Ectodermal cell (in vitro differentiated cells): ENCODE measurements at regions not wholly inside any gene's neighbourhood (a gene's known extent, or its start where the extent isn't known, plus 50 kb on each side); places are given as distances from the start of the nearest gene placed in this dataset.

Source experiments
- H3K27ac ChIP-seq: 2 replicates; pipeline ENCODE4 v1.7.0; 2013; ENCODE audit warnings: mild to moderate bottlenecking, low read depth, low read length; ENCODE audit not compliant: insufficient read depth, poor library complexity, severe bottlenecking
- H3K27me3 ChIP-seq: 2 replicates; pipeline ENCODE4 v1.7.0; 2013; ENCODE audit warnings: mild to moderate bottlenecking, low read length; ENCODE audit not compliant: insufficient read depth, control insufficient read depth, poor library complexity, severe bottlenecking
- H3K36me3 ChIP-seq: one replicate; pipeline ENCODE4 v1.7.0; 2013; ENCODE audit warnings: low read length; ENCODE audit not compliant: control insufficient read depth, insufficient read depth
- H3K4me1 ChIP-seq: one replicate; pipeline ENCODE4 v1.7.0; 2013; ENCODE audit warnings: low read length; ENCODE audit not compliant: control insufficient read depth, insufficient read depth
- H3K4me3 ChIP-seq: 2 replicates; pipeline ENCODE4 v1.7.0; 2013; ENCODE audit warnings: low read depth, low read length, control low read depth; ENCODE audit not compliant: insufficient read depth
- H3K9me3 ChIP-seq: 2 replicates; pipeline ENCODE4 v1.7.0; 2013; ENCODE audit warnings: mild to moderate bottlenecking, low read length, moderate library complexity; ENCODE audit not compliant: control insufficient read depth
- WGBS, 2 experiments: methylation state at CpG; one replicate each; pipeline ENCODE4 v1.1.7; 2013; ENCODE audit warnings: missing lambda C conversion rate in 2 of 2; 5-methylcytosine and 5-hydroxymethylcytosine counted together

- no peak overlapping the region for H3K27ac ChIP-seq
- H3K27me3 ChIP-seq, result no peaks in the 10 kb centered on the region
- 90 to 100% methylated on average over 3 of the region's 3 CpGs for WGBS, 2 experiments
- H3K9me3 ChIP-seq, result no peaks in the 10 kb centered on the region
- H3K4me3 ChIP-seq, result no peak overlapping the region
- no peaks in the 10 kb centered on the region for H3K36me3 ChIP-seq
- H3K4me1 ChIP-seq, result no peaks in the 10 kb centered on the region
Observed at GRCh38 chr9:12510551-12510950, 182.6 kb upstream of the TYRP1 start.

GRCh38 chr9:12511726-12512125, 181.5 kb upstream of the TYRP1 start:
- Histone ChIP-seq H3K9me3 (no peaks in the 10 kb centered on the region), H3K27me3 (no peaks in the 10 kb centered on the region), H3K4me3 (no peak overlapping the region), H3K36me3 (no peaks in the 10 kb centered on the region), H3K4me1 (no peaks in the 10 kb centered on the region), H3K27ac (no peak overlapping the region)
- 100% methylated on average over 1 of the region's 1 CpG for WGBS, 2 experiments

- no peaks in the 10 kb centered on the region for H3K9me3 ChIP-seq
- H3K27ac ChIP-seq, result no peak overlapping the region
- no peaks in the 10 kb centered on the region for H3K36me3 ChIP-seq
- 90 to 97% methylated on average over 2 of the region's 2 CpGs for WGBS, 2 experiments
- no peaks in the 10 kb centered on the region for H3K4me1 ChIP-seq
- H3K27me3 ChIP-seq, result no peaks in the 10 kb centered on the region
- H3K4me3 ChIP-seq, result no peak overlapping the region
Observed at GRCh38 chr9:12516031-12516430, 177.2 kb upstream of the TYRP1 start.

- Histone ChIP-seq H3K36me3 (no peaks in the 10 kb centered on the region), H3K27me3 (no peaks in the 10 kb centered on the region), H3K4me3 (no peak overlapping the region), H3K4me1 (no peaks in the 10 kb centered on the region), H3K9me3 (no peaks in the 10 kb centered on the region), H3K27ac (no peak overlapping the region)
Observed at GRCh38 chr9:12516573-12516972, 176.6 kb upstream of the TYRP1 start.

GRCh38 chr9:12538842-12539579, 154.2 kb upstream of the TYRP1 start:
- Histone ChIP-seq H3K9me3 (no peaks in the 10 kb centered on the region), H3K27ac (no peak overlapping the region), H3K4me1 (no peaks in the 10 kb centered on the region), H3K27me3 (no peaks in the 10 kb centered on the region), H3K36me3 (no peaks in the 10 kb centered on the region), H3K4me3 (no peak overlapping the region)
- 87 to 89% methylated on average over 13 of the region's 13 CpGs for WGBS, 2 experiments

GRCh38 chr9:12539580-12539975, 153.6 kb upstream of the TYRP1 start:
- Histone ChIP-seq H3K27ac (no peak overlapping the region), H3K36me3 (no peaks in the 10 kb centered on the region), H3K4me3 (no peak overlapping the region), H3K27me3 (no peaks in the 10 kb centered on the region), H3K9me3 (no peaks in the 10 kb centered on the region), H3K4me1 (no peaks in the 10 kb centered on the region)
- 92 to 93% methylated on average over 3 to 4 of the region's 4 CpGs for WGBS, 2 experiments

- no peaks in the 10 kb centered on the region for H3K36me3 ChIP-seq
- no peak overlapping the region for H3K27ac ChIP-seq
- no peaks in the 10 kb centered on the region for H3K27me3 ChIP-seq
- no peak overlapping the region for H3K4me3 ChIP-seq
- no peaks in the 10 kb centered on the region for H3K9me3 ChIP-seq
- no peaks in the 10 kb centered on the region for H3K4me1 ChIP-seq
- 88 to 98% methylated on average over 1 to 2 of the region's 2 CpGs for WGBS, 2 experiments
Observed at GRCh38 chr9:12544700-12545099, 148.5 kb upstream of the TYRP1 start.

GRCh38 chr9:12554636-12555035, 138.5 kb upstream of the TYRP1 start:
- Histone ChIP-seq H3K9me3 (no peaks in the 10 kb centered on the region), H3K27ac (no peak overlapping the region), H3K36me3 (no peaks in the 10 kb centered on the region), H3K4me3 (no peak overlapping the region), H3K27me3 (no peaks in the 10 kb centered on the region), H3K4me1 (no peaks in the 10 kb centered on the region)
- 53 to 72% methylated on average over 5 of the region's 5 CpGs for WGBS, 2 experiments

- no peak overlapping the region for H3K4me3 ChIP-seq
- WGBS, 2 experiments, result 91 to 94% methylated on average over 5 of the region's 5 CpGs
Observed at GRCh38 chr9:12566404-12567090, 126.6 kb upstream of the TYRP1 start.

GRCh38 chr9:12584656-12585522, 108.3 kb upstream of the TYRP1 start:
- Histone ChIP-seq H3K27ac (no peak overlapping the region), H3K36me3 (no peaks in the 10 kb centered on the region), H3K4me1 (no peaks in the 10 kb centered on the region), H3K9me3 (no peaks in the 10 kb centered on the region), H3K4me3 (no peak overlapping the region), H3K27me3 (no peaks in the 10 kb centered on the region)
- WGBS, 2 experiments, result 100% methylated on average over 2 of the region's 3 CpGs; no CpG with 5 or more reads in 1 of the 2 experiments

More at GRCh38 chr9:12566404-12567090, 126.6 kb upstream of the TYRP1 start:
- H3K27me3 ChIP-seq, result no peaks in the 10 kb centered on the region
- no peaks in the 10 kb centered on the region for H3K4me1 ChIP-seq
- H3K36me3 ChIP-seq, result no peaks in the 10 kb centered on the region
- H3K27ac ChIP-seq, result no peak overlapping the region
- H3K9me3 ChIP-seq, result no peaks in the 10 kb centered on the region
